Endothelial cell of umbilical vein (primary cell): ENCODE measurements at regions not wholly inside any gene's neighbourhood (a gene's known extent, or its start where the extent isn't known, plus 50 kb on each side); places are given as distances from the start of the nearest gene placed in this dataset.

Source experiments
- BruUV-seq: library from RNA; stranded (reverse); fragments of 400-500 nt; replicated peaks from 2 replicates; lab custom pipeline; 2021; lab: Mats Ljungman, UMichigan
- CTCF ChIA-PET: fragments of 300-600, 350-600 bp; sonication (Branson Sonifier 250); formaldehyde crosslinking; loops from one replicate; lab custom pipeline; 2021; ENCODE audit warnings: antibody characterized with exemption, inconsistent platforms; lab: Charles Lee
- POLR2A ChIA-PET: fragments of 300-600, 350-600 bp; sonication (Branson Sonifier 250); formaldehyde crosslinking; loops from one replicate; lab custom pipeline; 2021; ENCODE audit warnings: antibody characterized with exemption, inconsistent platforms; lab: Charles Lee
- DNase-seq: peaks from one replicate; pipeline ENCODE4 v3.0.0-alpha.2; 2011; ENCODE audit warnings: low read depth, low spot score
- FAIRE-seq: peaks from 2 replicates; lab custom pipeline; 2011; peaks lifted over from hg19 to GRCh38; lab: Jason Lieb, UNC
- H2AFZ ChIP-seq: 2 replicates; pipeline ENCODE4 v1.6.0; 2012; ENCODE audit warnings: low read depth, low read length, control low read depth, inconsistent platforms
- H3K27ac ChIP-seq: 2 replicates; pipeline ENCODE4 v1.5.1; 2011; ENCODE audit warnings: low read depth, mild to moderate bottlenecking, control low read depth, low read length, moderate library complexity; ENCODE audit not compliant: insufficient read depth
- H3K27me3 ChIP-seq, 2 experiments: 2 replicates each; pipeline versions ENCODE4 v1.6.0 to v1.6.1; 2011; ENCODE audit warnings: low read length in 2 of 2, mixed read lengths in 1 of 2; ENCODE audit not compliant: control insufficient read depth in 2 of 2, insufficient read depth in 2 of 2
- H3K36me3 ChIP-seq, 2 experiments: 2 replicates in 1 of 2; 3 replicates in 1 of 2; pipeline ENCODE4 v1.5.1; 2011; ENCODE audit warnings: low read length in 2 of 2, mild to moderate bottlenecking in 1 of 2, moderate library complexity in 1 of 2; ENCODE audit not compliant: control insufficient read depth in 2 of 2, insufficient read depth in 2 of 2; ENCODE audit errors: extremely low read depth in 1 of 2
- H3K4me1 ChIP-seq: 3 replicates; pipeline ENCODE4 v1.5.1; 2011; ENCODE audit warnings: mild to moderate bottlenecking, low read length; ENCODE audit not compliant: control insufficient read depth, insufficient read depth; ENCODE audit errors: extremely low read depth
- H3K4me2 ChIP-seq: 2 replicates; pipeline ENCODE4 v1.6.1; 2011; ENCODE audit warnings: low read length, control low read depth, mixed read lengths; ENCODE audit not compliant: insufficient read depth
- H3K4me3 ChIP-seq, 3 experiments: fragments of 200-600 bp in 1 of 3; sonication (generic), shearing (Covaris generic) in 1 of 3; replicated peaks in 1 of 3; 2 replicates each; pipeline ENCODE4 v1.5.1; 2011 to 2016; ENCODE audit warnings: control low read depth in 3 of 3, low read length in 3 of 3, mild to moderate bottlenecking in 2 of 3, inconsistent platforms in 1 of 3, low read depth in 1 of 3, moderate library complexity in 1 of 3; ENCODE audit not compliant: insufficient read depth in 1 of 3
- H3K79me2 ChIP-seq: 2 replicates; pipeline ENCODE4 v1.6.0; 2012; ENCODE audit warnings: low read length, inconsistent platforms; ENCODE audit not compliant: control insufficient read depth, insufficient read depth
- H3K9ac ChIP-seq: replicated peaks from 2 replicates; pipeline ENCODE3; 2011; ENCODE audit warnings: low read length, control low read depth; ENCODE audit not compliant: insufficient read depth; ENCODE audit errors: extremely low read depth
- H3K9me1 ChIP-seq: replicated peaks from 3 replicates; pipeline ENCODE4 v1.6.0; 2011; ENCODE audit warnings: mild to moderate bottlenecking, low read length; ENCODE audit not compliant: control insufficient read depth, insufficient read depth; ENCODE audit errors: extremely low read depth
- H3K9me3 ChIP-seq: replicated peaks from 2 replicates; pipeline ENCODE4 v1.5.1; 2012; ENCODE audit warnings: low read length, inconsistent platforms; ENCODE audit not compliant: control insufficient read depth, insufficient read depth
- H4K20me1 ChIP-seq: replicated peaks from 2 replicates; pipeline ENCODE3; 2011; ENCODE audit warnings: mild to moderate bottlenecking, low read length; ENCODE audit not compliant: control insufficient read depth, insufficient read depth; ENCODE audit errors: extremely low read depth
- GATA2 ChIP-seq: IDR thresholded peaks from 2 replicates; pipeline ENCODE4 v1.7.0; 2011; ENCODE audit warnings: low read depth, mild to moderate bottlenecking, moderate library complexity, mixed read lengths, low read length; ENCODE audit not compliant: insufficient read length, insufficient read depth
- JUN ChIP-seq: IDR thresholded peaks from 2 replicates; pipeline ENCODE4 v1.6.1; 2011; ENCODE audit warnings: borderline replicate concordance, low read depth; ENCODE audit not compliant: insufficient read length, insufficient read depth
- MYC ChIP-seq: IDR thresholded peaks from one replicate; pipeline ENCODE4 v1.6.1; 2011; ENCODE audit warnings: mild to moderate bottlenecking, low read depth, low read length
- POLR2A ChIP-seq: IDR thresholded peaks from 2 replicates; pipeline ENCODE4 v1.6.1; 2012; ENCODE audit warnings: low read depth, mild to moderate bottlenecking, control low read depth, low read length
- POLR2AphosphoS5 ChIP-seq: IDR thresholded peaks from 2 replicates; pipeline ENCODE4 v1.6.1; 2012; ENCODE audit warnings: low read depth, mild to moderate bottlenecking, control low read depth, low read length, moderate library complexity; ENCODE audit not compliant: insufficient read depth
- dilution Hi-C: fragments of 300-500 bp; cut with MboI; formaldehyde crosslinking; loops from one replicate; pipeline ENCODE4 v1.15.0; 2019; ENCODE audit warnings: low sequenced_read_pairs; ENCODE audit not compliant: extremely low pct_ligation_motif_present
- intact Hi-C: fragments of 100-400 bp; cut with micrococcal nuclease; formaldehyde crosslinking; loops from one replicate; pipeline ENCODE4 v1.10.0; 2022
- TF ChIP-seq, protein P1 (sequence below): IDR thresholded peaks from 2 replicates; pipeline ENCODE4 v1.6.1; 2011; ENCODE audit not compliant: insufficient read depth, insufficient read length

DNA sequence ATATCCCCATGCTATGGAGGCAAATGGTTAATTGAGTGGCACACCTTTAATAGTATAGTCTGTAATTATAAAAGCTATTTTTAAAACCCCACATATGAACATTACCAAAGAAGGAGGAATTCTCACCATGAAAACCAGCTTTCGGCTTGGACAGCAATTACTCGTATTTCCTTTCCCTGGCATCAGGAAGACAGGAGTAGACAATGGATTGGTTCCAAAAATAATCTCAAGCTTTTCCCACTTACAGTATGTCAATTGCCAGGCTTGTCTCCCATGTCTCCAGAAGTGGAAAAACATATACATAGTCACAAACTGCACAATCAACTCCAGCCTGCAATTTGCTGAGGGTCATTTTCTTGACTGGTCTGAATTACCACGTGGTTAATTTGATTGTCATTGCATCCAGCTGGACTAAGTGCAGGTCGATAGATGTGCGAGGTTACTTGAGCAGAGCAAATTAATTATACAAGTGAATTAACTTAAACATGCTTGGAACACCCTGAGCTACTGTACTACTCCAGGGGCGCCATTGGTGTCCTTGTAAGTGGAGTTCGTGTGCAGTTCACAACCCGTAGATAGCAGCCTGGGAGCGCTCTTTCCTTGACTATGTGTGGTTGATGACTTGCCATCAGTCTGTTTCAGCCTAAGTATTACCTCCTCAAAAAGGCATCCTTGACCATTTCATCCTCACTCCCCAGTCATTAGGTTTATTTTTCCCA is 124.3 kb upstream of the PELI1 start:
- Histone ChIP-seq H3K36me3 (no peaks in the 10 kb centered on the region), H3K79me2 (no peaks in the 10 kb centered on the region), H3K4me2 (peak overlapping the region; percentile 81), H3K9me3 (no peaks in the 10 kb centered on the region), H3K9ac (peak overlapping the region; percentile 66), H3K9me1 (no peaks in the 10 kb centered on the region), H3K4me1 (peaks cover 47% of the 10 kb centered on the region), H3K27ac (peak overlapping the region; percentile 96), H3K27me3 (no peaks in the 10 kb centered on the region), H2AFZ (no peak overlapping the region), H4K20me1 (no peaks in the 10 kb centered on the region), H3K4me3 (no peak overlapping the region)
- FAIRE-seq (peak; percentile 97), DNase-seq (peak; percentile 90)
- dilution Hi-C loops, result no loop called here
- no TSS peak for BruUV-seq
- ChIA-PET POLR2A (no interaction called here), CTCF (interaction anchor here (0.6 to 1.8 kb wide), 8 partner anchors 10 to 220 kb away, joined by 3 to 12 read pairs (median 6); no protein-coding TSS in a partner anchor)
- TF ChIP-seq GATA2, result no peak
- no peak for TF ChIP-seq MYC
- peak; percentile 58 for TF ChIP-seq JUN
- TF ChIP-seq POLR2A, result peak; percentile 17
- TF ChIP-seq, protein P1, sequence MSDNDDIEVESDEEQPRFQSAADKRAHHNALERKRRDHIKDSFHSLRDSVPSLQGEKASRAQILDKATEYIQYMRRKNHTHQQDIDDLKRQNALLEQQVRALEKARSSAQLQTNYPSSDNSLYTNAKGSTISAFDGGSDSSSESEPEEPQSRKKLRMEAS, result no peak
- peak; percentile 63 for TF ChIP-seq POLR2AphosphoS5
- intact Hi-C loops, result loop anchor here (1.0 kb wide), 2 partner anchors 44 to 204 kb away; no protein-coding TSS in a partner anchor
